ENCODE measurements at regions not wholly inside any gene's neighbourhood (a gene's known extent, or its start where the extent isn't known, plus 50 kb on each side); places are given as distances from the start of the nearest gene placed in this dataset.

DNA sequence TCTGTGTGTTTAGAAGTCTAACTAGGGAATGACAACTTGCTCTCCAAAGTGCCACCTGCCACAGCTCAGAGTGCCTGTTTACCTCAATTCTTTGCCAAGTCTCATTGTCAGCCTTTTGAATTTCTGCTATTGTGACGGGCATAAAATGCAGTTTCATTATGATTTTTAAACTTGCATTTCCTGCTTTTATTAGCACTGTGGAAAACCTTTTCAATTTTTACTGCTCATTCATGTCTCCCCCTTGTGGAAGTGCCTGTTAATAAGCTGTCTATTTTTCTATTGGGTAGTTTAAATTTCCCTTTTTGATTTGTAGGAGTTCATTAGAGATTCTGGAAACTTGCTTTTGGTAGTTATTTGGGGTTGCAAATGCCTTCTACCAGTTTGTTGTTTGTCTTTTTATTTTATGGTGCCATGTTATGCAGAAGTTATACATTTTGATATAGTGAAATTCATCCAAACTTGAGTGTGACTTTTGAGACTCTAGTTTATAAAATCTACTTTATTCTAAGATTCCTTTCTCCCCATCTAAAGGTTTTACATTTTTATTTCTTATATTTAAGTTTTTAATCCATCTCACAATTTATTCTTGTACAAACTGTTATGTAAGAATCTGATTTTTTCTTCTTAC lies 53.9 kb upstream of the FRMD4B start:
- TF ChIP-seq SP1 (IDR thresholded peaks at IDR 0.05): no peak
- TF ChIP-seq FOXK2 (IDR thresholded peaks at IDR 0.05): no peak
- no peak for TF ChIP-seq ZNF384 (IDR thresholded peaks at IDR 0.05)
- no peak for TF ChIP-seq NFRKB (IDR thresholded peaks at IDR 0.05)
- no peak for TF ChIP-seq FOXA1 (IDR thresholded peaks at IDR 0.05)
- TF ChIP-seq LEF1 (IDR thresholded peaks at IDR 0.05; ENCODE audit: borderline replicate concordance): no peak
- TF ChIP-seq BHLHE40 (IDR thresholded peaks at IDR 0.05; ENCODE audit: borderline replicate concordance): no peak
- no peak for TF ChIP-seq ELF4 (IDR thresholded peaks at IDR 0.05)
- 0 out of 2 replicates have a peak, but pooled peaks have one; percentile 31 for TF ChIP-seq FOXM1 (IDR thresholded peaks at IDR 0.05; ENCODE audit: borderline replicate concordance)
- no peak for TF ChIP-seq ARNT (IDR thresholded peaks at IDR 0.05)
- no peak for TF ChIP-seq TARDBP (IDR thresholded peaks at IDR 0.05)
- no peak for TF ChIP-seq PKNOX1 (IDR thresholded peaks at IDR 0.05)
